DMS 273 (cell line): ENCODE measurements at regions not wholly inside any gene's neighbourhood (a gene's known extent, or its start where the extent isn't known, plus 50 kb on each side); places are given as distances from the start of the nearest gene placed in this dataset.

Source experiments
- DNase-seq: peaks from one replicate; lab custom pipeline; 2025; ENCODE audit not compliant: unreplicated experiment; lab: John Stamatoyannopoulos, UW

DNA sequence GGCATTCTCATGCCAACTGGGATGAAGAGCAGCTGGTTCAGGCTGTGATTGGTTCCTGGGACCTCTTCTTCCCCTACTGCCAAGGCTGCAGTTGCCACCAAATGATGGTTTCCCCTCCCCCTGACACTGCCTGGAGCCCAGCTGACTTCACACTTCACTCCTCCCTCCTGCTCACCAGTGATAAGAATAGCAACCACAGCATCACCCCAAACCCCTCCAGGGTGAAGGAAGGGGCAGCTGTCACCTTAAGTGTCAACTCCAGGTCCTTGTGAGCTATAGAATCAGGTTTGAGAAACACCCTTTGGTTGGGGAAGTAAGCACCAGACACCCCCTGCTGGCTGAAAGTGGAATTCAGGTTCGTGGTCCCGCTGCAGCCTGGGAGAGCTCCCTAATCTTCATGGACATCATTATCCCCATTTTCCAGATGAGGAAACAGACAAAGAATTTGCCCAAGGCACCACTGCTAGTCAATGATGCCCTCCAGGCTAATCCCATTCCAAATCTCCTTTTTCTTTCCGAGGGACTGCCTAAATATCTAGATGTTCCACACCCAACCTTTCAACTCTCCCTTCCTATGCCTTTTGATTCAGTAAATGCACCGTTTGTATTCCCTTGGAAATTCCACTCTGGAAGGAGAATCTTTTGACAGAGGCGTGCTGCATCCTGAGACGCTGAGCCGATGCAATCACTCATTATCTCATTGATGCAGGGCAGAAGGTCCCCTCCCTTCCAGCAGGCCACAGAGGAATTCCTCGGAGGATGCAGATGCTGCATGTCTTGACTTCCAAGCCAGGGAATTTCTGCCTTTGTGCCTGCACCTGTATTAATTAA is 50.6 kb upstream of the UQCRFS1 start:
- peak; percentile 74 for DNase-seq

DNA sequence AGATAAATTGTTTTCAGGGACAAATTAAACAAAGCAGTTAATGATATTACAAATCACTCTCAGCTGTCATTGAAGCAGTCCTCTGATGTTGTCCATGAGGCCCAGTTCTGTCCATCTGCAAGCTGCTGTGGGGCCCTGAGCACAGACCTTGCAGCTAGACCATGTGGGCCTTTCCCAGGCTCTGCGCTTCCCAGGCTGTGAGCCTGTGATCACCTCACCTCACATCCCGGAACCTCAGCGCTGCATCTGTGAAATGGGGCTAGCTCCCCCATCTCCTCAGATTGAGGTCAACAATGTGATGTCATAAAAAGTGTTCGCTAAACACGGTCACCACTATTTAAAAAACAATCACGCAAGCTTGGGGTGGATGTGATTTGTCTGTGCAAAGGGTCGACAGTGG is 51.9 kb upstream of the UQCRFS1 start:
- no peak for DNase-seq

GRCh38 chr19:29265436-29265835 is 52.5 kb upstream of the UQCRFS1 start:
- no peak for DNase-seq

GRCh38 chr19:29266001-29266400 is 53.0 kb upstream of the UQCRFS1 start:
- no peak for DNase-seq

DNA sequence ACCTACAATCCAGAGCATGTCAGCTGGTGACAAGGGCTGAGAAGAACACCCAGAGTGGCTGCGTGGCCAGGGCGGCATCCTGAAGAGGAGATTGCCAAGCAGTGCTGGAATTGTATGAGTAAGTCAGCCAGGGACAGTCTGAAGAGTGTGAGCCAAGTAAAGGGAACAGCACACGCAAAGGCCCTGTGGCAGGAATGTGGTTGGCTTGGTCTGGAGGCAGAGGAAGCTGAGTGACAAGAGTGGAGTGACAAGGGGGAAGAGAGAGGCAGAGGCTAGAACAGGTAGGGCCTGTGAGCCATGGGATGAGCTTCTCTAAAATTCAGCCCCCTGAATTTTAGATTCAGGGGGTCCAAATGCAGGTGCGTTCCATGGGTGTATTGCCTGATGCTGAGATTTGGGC is 53.7 kb upstream of the UQCRFS1 start:
- no peak for DNase-seq

DNA sequence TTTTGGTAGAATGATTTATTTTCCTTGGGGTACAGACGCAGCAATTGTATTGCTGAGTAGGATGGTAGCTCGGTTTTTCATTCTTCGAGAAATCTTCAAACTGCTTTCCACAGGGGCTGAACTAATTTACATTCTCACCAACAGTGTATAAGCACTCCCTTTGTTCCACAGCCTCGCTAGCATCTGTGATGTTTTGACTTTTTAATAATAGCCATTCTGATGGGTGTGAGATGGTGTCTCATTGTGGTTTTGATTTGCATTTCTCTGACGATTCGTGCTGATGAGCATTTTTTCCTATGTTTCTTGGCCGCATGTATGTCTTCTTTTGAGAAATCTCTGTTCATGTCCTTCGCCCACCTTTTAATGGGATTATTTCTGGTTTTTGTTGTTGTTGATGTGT is 54.8 kb upstream of the UQCRFS1 start:
- no peak for DNase-seq

DNA sequence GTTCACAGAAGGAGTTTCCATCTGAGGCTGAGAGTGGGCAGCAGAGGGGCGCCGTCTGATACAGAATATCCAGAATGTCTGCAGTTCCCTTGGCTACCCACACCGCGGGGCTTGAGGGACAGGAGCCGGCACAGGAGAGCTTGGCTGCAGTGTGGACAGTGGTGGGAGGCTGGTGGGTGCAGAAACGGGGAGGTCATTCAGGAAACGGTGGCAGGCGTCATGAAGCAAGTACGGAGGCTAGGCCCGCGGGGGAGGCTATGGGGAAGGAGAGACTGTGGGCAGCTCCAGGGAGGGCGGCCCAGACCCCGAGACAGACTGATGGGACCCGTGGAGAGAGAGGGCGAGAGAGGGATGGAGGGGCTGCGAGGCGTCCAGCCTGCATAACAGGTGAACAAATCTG is 55.2 kb upstream of the UQCRFS1 start:
- DNase-seq: no peak

GRCh38 chr19:29268721-29269393 is 55.9 kb upstream of the UQCRFS1 start:
- peak; percentile 15 for DNase-seq

DNA sequence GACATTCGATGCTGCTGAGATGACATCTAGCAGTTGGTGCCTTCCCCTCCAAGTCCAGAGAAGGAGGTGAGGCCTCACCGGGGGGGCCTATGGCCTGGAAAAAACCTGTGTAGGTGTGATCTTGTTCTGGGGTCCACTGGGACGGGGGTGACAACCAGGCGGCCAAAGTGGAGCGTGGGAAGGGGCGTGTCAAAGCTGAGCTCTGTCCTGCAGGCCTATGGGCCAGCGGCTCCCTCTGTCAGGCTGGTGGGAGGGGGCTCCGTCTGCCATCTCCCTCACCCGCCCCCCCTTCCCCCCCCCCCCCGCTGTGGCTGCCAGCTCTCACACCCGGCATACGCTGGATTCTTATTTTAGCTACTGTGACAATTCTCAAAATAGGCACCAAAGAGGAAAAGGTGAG is 56.7 kb upstream of the UQCRFS1 start:
- DNase-seq: no peak

DNA sequence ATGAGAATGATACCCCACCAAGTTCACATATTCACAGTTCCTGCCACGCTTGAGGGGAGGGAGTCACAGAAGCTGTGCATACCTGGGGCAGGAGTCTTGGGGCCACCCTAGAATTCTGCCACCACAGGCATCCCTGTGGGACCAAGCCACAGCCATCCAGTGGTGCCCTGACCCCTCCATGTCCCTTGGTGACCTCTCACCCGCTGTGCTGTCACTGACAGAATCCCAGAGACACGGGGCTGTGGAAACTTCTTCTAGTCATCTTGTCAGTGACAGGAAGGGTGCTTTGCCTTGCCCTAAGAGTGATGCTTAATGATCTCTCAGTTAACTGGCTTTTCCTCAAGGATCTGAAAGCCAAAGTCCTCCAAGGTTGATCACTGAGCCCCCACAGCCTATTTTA is 58.4 kb upstream of the UQCRFS1 start:
- DNase-seq: no peak

GRCh38 chr19:29271911-29272310 is 59.0 kb upstream of the UQCRFS1 start:
- no peak for DNase-seq

GRCh38 chr19:29273000-29273640 is 60.2 kb upstream of the UQCRFS1 start:
- DNase-seq: no peak

DNA sequence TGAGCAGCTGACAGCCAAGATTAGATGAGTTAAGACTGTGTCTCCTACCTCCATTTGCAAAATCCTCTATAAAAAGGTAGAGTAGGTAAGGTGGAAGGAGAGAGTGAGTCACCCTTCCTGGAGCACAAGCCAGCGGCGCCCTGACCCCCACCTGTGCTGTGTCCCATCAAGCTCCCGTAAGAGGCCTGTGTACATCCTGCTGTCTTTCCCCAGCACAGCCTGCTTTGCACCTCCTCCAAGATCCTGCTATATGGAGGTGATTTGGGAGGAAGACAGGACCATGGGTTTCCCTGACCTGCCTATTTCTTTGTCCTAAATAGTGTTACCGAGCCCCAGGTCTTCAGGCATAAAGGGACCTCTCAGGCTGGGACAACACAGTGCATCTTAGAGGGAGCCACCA is 62.3 kb upstream of the UQCRFS1 start:
- no peak for DNase-seq

DNA sequence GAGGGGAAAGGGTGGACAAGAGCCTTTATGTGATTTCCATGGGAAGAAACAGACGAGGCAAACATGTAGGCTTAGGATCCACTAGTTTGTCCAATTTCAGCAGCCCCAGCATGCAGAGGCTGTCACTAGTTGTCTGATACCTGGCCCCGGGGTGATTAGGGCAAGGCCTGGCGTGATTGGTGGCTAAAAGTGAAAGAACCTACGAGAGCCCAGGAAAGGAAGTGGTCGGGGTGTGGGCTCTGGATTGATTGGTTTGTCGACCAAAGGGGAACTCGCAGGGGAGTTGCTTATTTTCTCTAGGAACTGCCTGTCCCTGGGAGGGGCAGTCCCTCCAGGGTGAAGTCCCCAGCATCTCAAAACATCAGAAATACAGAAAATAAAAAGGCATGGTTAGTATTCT is 64.2 kb upstream of the UQCRFS1 start:
- DNase-seq: no peak

DNA sequence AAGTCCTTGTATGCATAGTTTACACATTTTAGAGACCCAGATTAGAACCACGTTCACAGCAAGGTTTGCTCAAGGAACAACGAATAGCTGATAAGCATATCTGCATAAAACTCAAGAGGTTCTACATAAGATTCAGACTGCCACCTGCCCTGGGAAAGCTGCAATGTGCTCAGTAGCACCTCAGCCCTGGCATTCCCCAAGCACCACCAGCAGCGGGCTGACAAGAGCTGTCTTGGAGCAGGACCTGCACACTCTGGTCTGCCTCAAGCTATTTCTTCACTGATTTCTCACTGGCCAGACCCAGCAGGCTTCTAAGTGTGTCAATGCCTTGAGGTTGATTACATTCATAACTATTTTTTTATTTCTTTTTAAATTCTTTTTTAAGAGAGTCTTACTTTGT is 65.8 kb upstream of the UQCRFS1 start:
- no peak for DNase-seq

- DNase-seq: no peak
Measured at GRCh38 chr19:29283366-29283765, 70.4 kb upstream of the UQCRFS1 start.

- DNase-seq: no peak
Measured at GRCh38 chr19:29285187-29285687, 72.3 kb upstream of the UQCRFS1 start.

- DNase-seq: peak; percentile 63
Measured at GRCh38 chr19:29285878-29286277, 72.9 kb upstream of the UQCRFS1 start.

GRCh38 chr19:29287061-29287460 is 74.1 kb upstream of the UQCRFS1 start:
- DNase-seq: peak; percentile 43

DNA sequence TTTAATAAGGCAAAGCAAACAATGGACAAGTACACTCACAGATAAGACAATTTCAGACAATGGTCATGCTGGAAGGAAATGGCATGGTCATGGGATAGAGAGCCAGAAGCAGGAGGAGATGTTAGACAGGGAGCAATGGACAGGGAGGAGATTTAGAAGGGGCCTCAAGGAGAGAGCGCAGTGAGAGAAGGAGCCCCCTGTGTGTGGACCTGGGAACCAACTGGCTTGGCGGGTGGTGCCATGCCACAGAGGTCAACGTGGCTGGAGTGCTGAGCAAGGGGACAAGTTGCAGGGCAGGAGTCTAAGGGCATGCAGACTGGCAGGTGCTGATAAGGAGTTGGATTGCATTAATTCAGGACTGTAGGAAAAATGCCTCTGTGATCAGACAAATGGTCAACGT is 75.3 kb upstream of the UQCRFS1 start:
- DNase-seq: no peak

GRCh38 chr19:29289020-29289419 is 76.1 kb upstream of the UQCRFS1 start:
- DNase-seq: no peak

DNA sequence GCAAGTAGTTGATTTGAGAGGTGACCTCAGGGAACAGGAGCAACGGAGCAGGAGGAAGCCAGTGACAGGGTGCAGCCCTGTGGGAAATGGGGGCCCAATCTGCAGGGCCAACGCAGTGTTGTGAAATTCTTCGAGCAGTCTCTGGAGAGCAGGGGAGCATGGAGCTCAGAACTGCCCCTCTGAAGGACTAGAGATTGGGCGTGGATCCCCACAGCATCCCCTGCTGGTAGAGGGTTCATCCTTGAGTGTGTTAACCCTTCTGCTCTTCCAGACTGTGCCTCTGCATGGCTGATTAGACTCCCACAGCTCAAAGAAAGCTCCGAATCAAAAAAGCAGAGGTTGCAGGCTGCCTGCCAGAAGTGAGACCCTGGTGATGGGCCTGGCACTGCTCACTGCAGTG is 77.9 kb upstream of the UQCRFS1 start:
- peak; percentile 31 for DNase-seq
